ENCODE measurements at regions not wholly inside any gene's neighbourhood (a gene's known extent, or its start where the extent isn't known, plus 50 kb on each side); places are given as distances from the start of the nearest gene placed in this dataset.

DNA sequence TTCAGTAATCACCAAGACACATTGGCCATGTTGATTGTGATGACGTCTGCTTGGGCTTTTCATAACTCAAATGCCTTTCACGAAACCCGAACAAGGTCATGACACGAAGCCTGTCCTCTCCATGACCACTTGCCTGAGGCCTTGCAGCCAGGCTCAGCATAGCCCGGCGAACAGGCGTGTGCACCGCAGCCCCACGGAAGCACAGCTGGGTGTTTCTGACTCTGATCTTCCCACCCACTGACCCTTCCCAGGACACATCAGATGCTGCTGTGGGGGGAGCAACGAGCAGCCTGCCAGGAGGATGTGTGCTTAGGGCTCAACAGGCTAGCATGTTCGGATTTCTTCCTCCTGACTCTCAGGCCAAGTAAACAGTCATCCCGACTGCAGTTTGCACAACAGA lies 369.4 kb upstream of the SALL3 start:
- DNase-seq (ENCODE audit: low read depth): no peak
- TF ChIP-seq, protein P1, sequence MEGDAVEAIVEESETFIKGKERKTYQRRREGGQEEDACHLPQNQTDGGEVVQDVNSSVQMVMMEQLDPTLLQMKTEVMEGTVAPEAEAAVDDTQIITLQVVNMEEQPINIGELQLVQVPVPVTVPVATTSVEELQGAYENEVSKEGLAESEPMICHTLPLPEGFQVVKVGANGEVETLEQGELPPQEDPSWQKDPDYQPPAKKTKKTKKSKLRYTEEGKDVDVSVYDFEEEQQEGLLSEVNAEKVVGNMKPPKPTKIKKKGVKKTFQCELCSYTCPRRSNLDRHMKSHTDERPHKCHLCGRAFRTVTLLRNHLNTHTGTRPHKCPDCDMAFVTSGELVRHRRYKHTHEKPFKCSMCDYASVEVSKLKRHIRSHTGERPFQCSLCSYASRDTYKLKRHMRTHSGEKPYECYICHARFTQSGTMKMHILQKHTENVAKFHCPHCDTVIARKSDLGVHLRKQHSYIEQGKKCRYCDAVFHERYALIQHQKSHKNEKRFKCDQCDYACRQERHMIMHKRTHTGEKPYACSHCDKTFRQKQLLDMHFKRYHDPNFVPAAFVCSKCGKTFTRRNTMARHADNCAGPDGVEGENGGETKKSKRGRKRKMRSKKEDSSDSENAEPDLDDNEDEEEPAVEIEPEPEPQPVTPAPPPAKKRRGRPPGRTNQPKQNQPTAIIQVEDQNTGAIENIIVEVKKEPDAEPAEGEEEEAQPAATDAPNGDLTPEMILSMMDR (conservative IDR thresholded peaks at IDR 0.05; ENCODE audit: low read depth, low read length): no peak
- H3K4me3 ChIP-seq (ENCODE audit: low read depth, low read length): no peak overlapping the region

DNA sequence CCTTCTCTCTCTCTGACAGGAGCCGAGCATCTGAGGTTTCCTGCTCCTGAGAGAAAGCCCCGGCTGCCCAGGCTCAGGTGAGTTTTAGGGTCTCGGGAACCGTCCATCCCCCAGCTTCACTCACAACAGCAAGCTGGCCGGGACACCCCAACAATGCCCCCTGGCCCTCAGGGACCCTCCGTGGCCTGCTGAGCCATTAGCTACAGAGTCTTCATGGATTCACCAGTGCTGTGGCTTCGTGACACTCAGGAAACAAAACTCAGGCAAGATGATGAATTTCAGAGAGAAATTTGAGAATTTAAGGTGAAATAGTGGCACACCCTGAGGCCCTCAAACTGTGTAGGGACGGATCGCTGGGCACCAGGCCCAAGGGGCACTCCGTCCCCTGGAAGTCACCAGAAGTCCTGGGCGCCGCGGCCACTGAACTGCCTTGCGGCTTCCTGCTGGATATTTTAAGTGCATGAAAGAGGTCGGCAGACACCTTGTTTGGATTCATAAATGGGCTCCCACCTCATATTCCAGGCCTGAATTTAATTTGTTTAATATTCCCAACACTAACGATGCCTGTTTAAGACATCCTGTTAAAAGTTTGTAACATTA lies 368.3 kb upstream of the SALL3 start:
- TF ChIP-seq, protein P1 (conservative IDR thresholded peaks at IDR 0.05; ENCODE audit: low read depth, low read length): no peak
- H3K4me3 ChIP-seq (ENCODE audit: low read depth, low read length): no peak overlapping the region
- no peak for DNase-seq (ENCODE audit: low read depth)

- DNase-seq (ENCODE audit: low read depth): no peak
- TF ChIP-seq, protein P1 (conservative IDR thresholded peaks at IDR 0.05; ENCODE audit: low read depth, low read length): no peak
Measured at GRCh38 chr18:78611869-78612268, 367.7 kb upstream of the SALL3 start.

DNA sequence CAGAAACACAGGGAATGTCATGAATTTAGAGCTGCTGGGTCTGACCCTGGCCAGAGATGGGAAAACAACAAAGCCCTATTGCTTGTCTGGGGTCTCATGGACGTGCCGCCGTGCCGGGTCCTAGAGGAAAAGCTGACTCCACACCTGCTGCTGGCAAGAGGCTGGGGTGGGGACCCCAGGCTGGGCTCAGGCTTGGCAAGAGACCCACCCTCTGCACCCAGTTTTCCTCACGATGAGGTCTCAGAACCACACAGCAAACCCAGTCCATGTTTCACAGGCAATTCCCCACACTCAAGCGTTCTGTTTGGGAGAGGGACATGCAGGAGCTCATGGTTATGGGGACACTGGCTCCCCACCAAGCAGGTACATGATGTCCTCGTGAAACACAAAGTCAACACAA lies 367.3 kb upstream of the SALL3 start:
- TF ChIP-seq, protein P1 (conservative IDR thresholded peaks at IDR 0.05; ENCODE audit: low read depth, low read length): no peak
- no peak overlapping the region for H3K4me3 ChIP-seq (ENCODE audit: low read depth, low read length)
- no peak for DNase-seq (ENCODE audit: low read depth)

More at GRCh38 chr18:78611869-78612268, 367.7 kb upstream of the SALL3 start:
- no peak overlapping the region for H3K4me3 ChIP-seq (ENCODE audit: low read depth, low read length)

- DNase-seq (ENCODE audit: low read depth): no peak
- H3K4me3 ChIP-seq (ENCODE audit: low read depth, low read length): no peak overlapping the region
- TF ChIP-seq, protein P1 (conservative IDR thresholded peaks at IDR 0.05; ENCODE audit: low read depth, low read length): no peak
Measured at GRCh38 chr18:78612801-78613200, 366.8 kb upstream of the SALL3 start.

- TF ChIP-seq, protein P1 (conservative IDR thresholded peaks at IDR 0.05; ENCODE audit: low read depth, low read length): no peak
- no peak for DNase-seq (ENCODE audit: low read depth)
Measured at GRCh38 chr18:78618726-78619125, 360.9 kb upstream of the SALL3 start.

GRCh38 chr18:78619854-78620253 lies 359.8 kb upstream of the SALL3 start:
- no peak for DNase-seq (ENCODE audit: low read depth)
- H3K4me3 ChIP-seq (ENCODE audit: low read depth, low read length): no peak overlapping the region

More at GRCh38 chr18:78618726-78619125, 360.9 kb upstream of the SALL3 start:
- H3K4me3 ChIP-seq (ENCODE audit: low read depth, low read length): no peak overlapping the region

More at GRCh38 chr18:78619854-78620253, 359.8 kb upstream of the SALL3 start:
- TF ChIP-seq, protein P1 (conservative IDR thresholded peaks at IDR 0.05; ENCODE audit: low read depth, low read length): no peak
